ENCODE measurements at regions not wholly inside any gene's neighbourhood (a gene's known extent, or its start where the extent isn't known, plus 50 kb on each side); places are given as distances from the start of the nearest gene placed in this dataset.
"Not testable (repeated sequence)": the region's sequence is repeated elsewhere in the genome, so short reads cannot be mapped to it uniquely, and the experiment has no call there.

GRCh38 chrX:122122274-122122673 lies 1061.8 kb upstream of the GRIA3 start:
- no peak overlapping the region for H3K4me3 ChIP-seq (ENCODE audit: low read length)
- no peak for TF ChIP-seq CTCF (conservative IDR thresholded peaks at IDR 0.05; ENCODE audit: low read length)
- no peak for DNase-seq (ENCODE audit: low read depth)

DNA sequence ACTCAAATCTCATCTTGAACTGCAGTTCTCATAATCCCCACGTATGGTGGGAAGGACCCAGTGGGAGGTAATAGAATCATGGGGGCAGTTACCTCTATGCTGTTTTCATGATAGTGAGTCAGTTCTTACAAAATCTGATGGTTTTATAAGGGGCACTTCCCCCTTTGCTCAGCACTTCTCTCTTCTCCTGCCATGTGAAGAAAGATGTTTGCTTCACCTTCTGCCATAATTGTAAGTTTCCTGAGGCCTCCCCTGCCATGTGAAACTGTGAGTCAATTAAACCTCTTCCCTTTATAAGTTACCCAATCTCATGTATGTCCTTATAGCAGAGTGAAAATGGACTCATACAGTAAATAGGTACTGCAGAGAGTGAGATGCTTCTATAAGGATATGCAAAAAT lies 1050.6 kb upstream of the GRIA3 start:
- TF ChIP-seq CTCF (conservative IDR thresholded peaks at IDR 0.05; ENCODE audit: low read length) = no peak
- no peak for DNase-seq (ENCODE audit: low read depth)

DNA sequence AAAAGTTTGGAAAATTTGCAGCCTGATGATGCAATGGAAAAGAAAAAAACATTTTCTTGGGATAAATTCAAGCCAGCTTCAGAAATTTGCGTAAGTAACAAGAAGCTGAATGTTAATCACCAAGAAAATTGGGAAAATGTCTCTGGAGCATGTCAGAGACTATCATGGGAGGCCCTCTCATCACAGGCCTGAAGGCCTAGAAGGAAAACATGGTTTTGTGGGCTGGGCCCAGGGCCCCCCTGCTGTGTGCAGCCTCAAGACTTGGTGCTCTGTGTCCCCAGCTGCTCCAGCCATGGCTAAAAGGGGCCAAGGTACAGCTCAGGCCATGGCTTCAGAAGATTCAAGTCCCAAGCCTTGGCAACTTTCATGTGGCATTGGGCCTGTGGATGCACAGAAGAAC lies 1049.8 kb upstream of the GRIA3 start:
- no peak overlapping the region for H3K4me3 ChIP-seq (ENCODE audit: low read length)
- peak; percentile 43 for DNase-seq (ENCODE audit: low read depth)
- no peak for TF ChIP-seq CTCF (conservative IDR thresholded peaks at IDR 0.05; ENCODE audit: low read length)

More for the DNA sequence above, 1050.6 kb upstream of the GRIA3 start:
- no peak overlapping the region for H3K4me3 ChIP-seq (ENCODE audit: low read length)

GRCh38 chrX:122135070-122135469 lies 1049.0 kb upstream of the GRIA3 start:
- no peak overlapping the region for H3K4me3 ChIP-seq (ENCODE audit: low read length)
- DNase-seq (ENCODE audit: low read depth) = peak; percentile 30
- no peak for TF ChIP-seq CTCF (conservative IDR thresholded peaks at IDR 0.05; ENCODE audit: low read length)

- not testable (repeated sequence) for DNase-seq (ENCODE audit: low read depth); H3K4me3 ChIP-seq (ENCODE audit: low read length)
Observed at GRCh38 chrX:122140219-122140618, 1043.9 kb upstream of the GRIA3 start.

DNA sequence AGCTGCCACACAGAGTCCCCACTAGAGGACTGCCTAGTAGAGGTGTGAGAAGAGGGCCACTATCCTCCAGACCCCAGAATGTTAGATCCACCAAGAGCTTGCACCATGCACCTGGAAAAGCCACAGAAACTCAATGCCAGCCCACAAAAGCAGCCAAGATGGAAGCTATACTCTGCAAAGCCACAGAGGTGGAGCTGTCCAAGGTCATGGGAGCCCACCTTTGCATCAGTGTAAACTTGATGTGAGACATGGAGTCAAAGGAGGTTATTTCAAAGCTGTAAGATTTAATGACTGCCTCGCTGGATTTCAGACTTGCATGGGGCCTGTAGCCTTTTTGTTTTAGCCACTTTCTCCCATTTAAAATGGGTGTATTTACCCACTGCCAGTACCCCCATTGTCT lies 1030.1 kb upstream of the GRIA3 start:
- no peak overlapping the region for H3K4me3 ChIP-seq (ENCODE audit: low read length)
- TF ChIP-seq CTCF (conservative IDR thresholded peaks at IDR 0.05; ENCODE audit: low read length) = no peak
- no peak for DNase-seq (ENCODE audit: low read depth)

DNA sequence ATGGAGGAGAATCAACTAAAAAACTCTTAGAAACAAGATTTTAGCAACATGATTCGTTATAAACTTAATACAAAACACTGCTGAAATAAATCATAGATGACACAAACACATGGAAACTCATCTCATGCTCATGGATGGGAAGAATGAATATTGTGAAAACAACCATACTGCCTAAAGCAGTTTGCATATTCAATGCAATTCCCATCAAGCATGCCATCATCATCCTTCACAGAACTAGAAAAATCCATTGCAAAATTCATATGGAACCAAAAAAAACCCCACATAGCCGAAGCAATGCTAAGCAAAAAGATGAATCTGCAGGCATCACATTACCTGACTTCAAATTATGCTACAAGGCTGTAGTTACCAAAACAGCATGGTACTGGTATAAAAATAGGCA lies 1015.8 kb upstream of the GRIA3 start:
- no peak for TF ChIP-seq CTCF (conservative IDR thresholded peaks at IDR 0.05; ENCODE audit: low read length)
- H3K4me3 ChIP-seq (ENCODE audit: low read length) = no peak overlapping the region
- no peak for DNase-seq (ENCODE audit: low read depth)

GRCh38 chrX:122184791-122185190 lies 999.3 kb upstream of the GRIA3 start:
- no peak for TF ChIP-seq CTCF (conservative IDR thresholded peaks at IDR 0.05; ENCODE audit: low read length)
- no peak for DNase-seq (ENCODE audit: low read depth)
- H3K4me3 ChIP-seq (ENCODE audit: low read length) = no peak overlapping the region

All from AG10803 (cell line).